PC-3 (cell line): ENCODE measurements at regions not wholly inside any gene's neighbourhood (a gene's known extent, or its start where the extent isn't known, plus 50 kb on each side); places are given as distances from the start of the nearest gene placed in this dataset.

ENCODE experiments used
- EZH2 ChIP-seq: fragments of 300-600 bp; sonication (generic); IDR thresholded peaks from one replicate; pipeline ENCODE4 v1.6.1; 2017; ENCODE audit warnings: antibody characterized with exemption, mild to moderate bottlenecking, low read length; ENCODE audit not compliant: unreplicated experiment
- EZH2phosphoT487 ChIP-seq: fragments of 300-600 bp; sonication (generic); IDR thresholded peaks from 2 replicates; pipeline ENCODE4 v1.6.1; 2018; ENCODE audit warnings: mild to moderate bottlenecking, antibody characterized with exemption, low read length, borderline replicate concordance

DNA sequence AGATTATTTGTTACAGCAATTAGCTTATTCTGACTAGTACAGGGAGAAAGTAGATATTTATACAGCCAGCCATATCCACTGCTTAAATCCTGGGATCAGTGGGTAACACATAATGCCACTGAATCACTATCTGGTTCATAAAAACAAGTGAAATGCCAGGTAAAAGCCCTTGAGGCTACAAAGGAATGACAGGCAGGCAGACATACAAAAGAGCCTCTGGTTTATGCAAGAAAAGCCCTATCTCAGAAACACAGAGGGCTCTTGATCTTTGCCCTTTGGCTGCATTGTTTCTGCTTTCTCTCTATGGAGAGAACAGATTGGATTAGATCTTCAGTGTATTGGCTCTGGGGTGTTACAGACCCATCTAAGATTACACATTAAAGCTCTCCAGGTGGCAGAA, 115.4 kb upstream of the GADL1 start:
- TF ChIP-seq EZH2, result no peak
- TF ChIP-seq EZH2phosphoT487, result no peak
